ENCODE measurements at regions not wholly inside any gene's neighbourhood (a gene's known extent, or its start where the extent isn't known, plus 50 kb on each side); places are given as distances from the start of the nearest gene placed in this dataset.
A peak's percentile ranks its signal among the peaks of the same experiment; 100 is the strongest.

- Histone ChIP-seq H3K4me3 (ENCODE audit: insufficient read depth, low read depth, low read length) (no peak overlapping the region), H3K27me3 (ENCODE audit: control insufficient read depth, insufficient read depth, low read length) (no peaks in the 10 kb centered on the region), H3K36me3 (replicated peaks; ENCODE audit: control insufficient read depth, insufficient read depth, low read length) (no peaks in the 10 kb centered on the region)
- DNase-seq = no peak
Measured at GRCh38 chr9:31232485-31232884, 1152.0 kb upstream of the ACO1 start.

- no peak for DNase-seq
- Histone ChIP-seq H3K36me3 (replicated peaks; ENCODE audit: control insufficient read depth, insufficient read depth, low read length) (no peaks in the 10 kb centered on the region), H3K27me3 (ENCODE audit: control insufficient read depth, insufficient read depth, low read length) (no peaks in the 10 kb centered on the region), H3K4me3 (ENCODE audit: insufficient read depth, low read depth, low read length) (no peak overlapping the region)
Measured at GRCh38 chr9:31236344-31236743, 1148.1 kb upstream of the ACO1 start.

GRCh38 chr9:31243386-31243785 is 1141.1 kb upstream of the ACO1 start:
- DNase-seq = no peak
- no peak overlapping the region for H3K4me3 ChIP-seq (ENCODE audit: insufficient read depth, low read depth, low read length)
- no peaks in the 10 kb centered on the region for H3K36me3 ChIP-seq (replicated peaks; ENCODE audit: control insufficient read depth, insufficient read depth, low read length)
- H3K27me3 ChIP-seq (ENCODE audit: control insufficient read depth, insufficient read depth, low read length) = no peaks in the 10 kb centered on the region

- no peak for DNase-seq
- no peaks in the 10 kb centered on the region for H3K27me3 ChIP-seq (ENCODE audit: control insufficient read depth, insufficient read depth, low read length)
- no peaks in the 10 kb centered on the region for H3K36me3 ChIP-seq (replicated peaks; ENCODE audit: control insufficient read depth, insufficient read depth, low read length)
- H3K4me3 ChIP-seq (ENCODE audit: insufficient read depth, low read depth, low read length) = no peak overlapping the region
Measured at GRCh38 chr9:31248156-31248555, 1136.3 kb upstream of the ACO1 start.

DNA sequence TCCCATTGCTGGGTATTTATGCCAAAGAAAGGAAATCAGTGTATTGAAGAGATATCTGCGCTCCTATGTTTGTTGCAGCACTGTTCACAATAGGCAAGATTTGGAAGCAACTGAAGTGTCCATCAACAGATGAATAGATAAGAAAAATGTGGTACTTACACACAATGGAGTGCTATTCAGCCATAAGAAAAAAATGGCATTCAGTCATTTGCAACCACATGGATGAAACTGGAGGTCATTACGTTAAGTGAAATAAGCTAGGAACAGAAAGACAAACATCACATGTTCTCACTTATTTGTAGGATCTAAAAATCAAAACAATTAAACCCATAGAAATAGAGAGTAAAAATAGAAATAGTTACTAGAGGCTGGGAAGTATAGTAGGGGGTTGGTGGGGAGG is 1133.1 kb upstream of the ACO1 start:
- DNase-seq = no peak
- Histone ChIP-seq H3K36me3 (replicated peaks; ENCODE audit: control insufficient read depth, insufficient read depth, low read length) (no peaks in the 10 kb centered on the region), H3K4me3 (ENCODE audit: insufficient read depth, low read depth, low read length) (no peak overlapping the region), H3K27me3 (ENCODE audit: control insufficient read depth, insufficient read depth, low read length) (no peaks in the 10 kb centered on the region)

DNA sequence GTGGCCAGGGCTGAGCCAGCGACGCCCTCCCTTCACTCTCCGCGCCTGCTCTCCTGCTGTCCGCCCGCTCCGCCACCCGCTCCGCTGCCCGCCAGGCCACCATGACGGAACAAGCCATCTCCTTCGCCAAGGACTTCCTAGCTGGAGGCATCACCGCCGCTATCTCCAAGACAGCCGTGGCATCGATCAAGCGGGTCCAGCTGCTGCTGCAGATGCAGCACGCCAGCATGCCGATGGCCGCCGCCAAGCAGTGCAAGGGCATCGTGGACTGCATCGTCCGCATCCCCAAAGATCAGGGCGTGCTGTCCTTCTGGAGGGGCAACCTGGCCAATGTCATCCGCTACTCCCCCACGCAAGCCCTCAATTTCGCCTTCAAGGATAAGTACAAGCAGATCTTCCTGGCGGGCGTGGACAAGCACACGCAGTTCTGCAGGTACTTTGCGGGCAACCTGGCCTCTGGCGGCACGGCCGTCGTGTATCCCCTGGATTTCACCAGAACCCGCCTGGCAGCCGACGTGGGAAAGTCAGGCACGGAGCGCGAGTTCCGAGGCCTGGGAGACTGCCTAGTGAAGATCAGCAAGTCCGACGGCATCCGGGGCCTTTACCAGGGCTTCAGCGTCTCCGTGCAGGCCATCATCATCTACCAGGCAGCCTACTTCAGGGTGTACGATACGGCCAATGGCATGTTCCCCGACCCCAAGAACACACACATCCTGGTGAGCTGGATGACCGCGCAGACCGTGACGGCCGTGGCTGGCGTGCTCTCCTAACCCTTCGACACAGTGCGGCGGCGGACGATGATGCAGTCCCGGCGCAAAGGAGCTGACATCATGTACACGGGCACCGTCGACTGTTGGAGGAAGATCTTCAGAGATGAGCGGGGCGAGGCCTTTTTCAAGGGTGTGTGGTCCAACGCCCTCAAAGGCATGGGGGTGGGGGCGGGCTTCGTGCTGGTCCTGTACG is 1130.4 kb upstream of the ACO1 start:
- Histone ChIP-seq H3K4me3 (ENCODE audit: insufficient read depth, low read depth, low read length) (no peak overlapping the region), H3K36me3 (replicated peaks; ENCODE audit: control insufficient read depth, insufficient read depth, low read length) (no peaks in the 10 kb centered on the region)

GRCh38 chr9:31255211-31255610 is 1129.2 kb upstream of the ACO1 start:
- DNase-seq = no peak
- H3K4me3 ChIP-seq (ENCODE audit: insufficient read depth, low read depth, low read length) = no peak overlapping the region
- no peaks in the 10 kb centered on the region for H3K27me3 ChIP-seq (ENCODE audit: control insufficient read depth, insufficient read depth, low read length)
- H3K36me3 ChIP-seq (replicated peaks; ENCODE audit: control insufficient read depth, insufficient read depth, low read length) = no peaks in the 10 kb centered on the region

More for the DNA sequence above, 1130.4 kb upstream of the ACO1 start:
- DNase-seq = no peak
- no peaks in the 10 kb centered on the region for H3K27me3 ChIP-seq (ENCODE audit: control insufficient read depth, insufficient read depth, low read length)

GRCh38 chr9:31259824-31260223 is 1124.6 kb upstream of the ACO1 start:
- H3K27me3 ChIP-seq (ENCODE audit: control insufficient read depth, insufficient read depth, low read length) = no peaks in the 10 kb centered on the region
- peak; percentile 21 for DNase-seq
- H3K36me3 ChIP-seq (replicated peaks; ENCODE audit: control insufficient read depth, insufficient read depth, low read length) = no peaks in the 10 kb centered on the region
- no peak overlapping the region for H3K4me3 ChIP-seq (ENCODE audit: insufficient read depth, low read depth, low read length)

GRCh38 chr9:31272456-31273295 is 1111.8 kb upstream of the ACO1 start:
- Histone ChIP-seq H3K27me3 (ENCODE audit: control insufficient read depth, insufficient read depth, low read length) (no peaks in the 10 kb centered on the region), H3K36me3 (replicated peaks; ENCODE audit: control insufficient read depth, insufficient read depth, low read length) (no peaks in the 10 kb centered on the region), H3K4me3 (ENCODE audit: insufficient read depth, low read depth, low read length) (no peak overlapping the region)
- no peak for DNase-seq

DNA sequence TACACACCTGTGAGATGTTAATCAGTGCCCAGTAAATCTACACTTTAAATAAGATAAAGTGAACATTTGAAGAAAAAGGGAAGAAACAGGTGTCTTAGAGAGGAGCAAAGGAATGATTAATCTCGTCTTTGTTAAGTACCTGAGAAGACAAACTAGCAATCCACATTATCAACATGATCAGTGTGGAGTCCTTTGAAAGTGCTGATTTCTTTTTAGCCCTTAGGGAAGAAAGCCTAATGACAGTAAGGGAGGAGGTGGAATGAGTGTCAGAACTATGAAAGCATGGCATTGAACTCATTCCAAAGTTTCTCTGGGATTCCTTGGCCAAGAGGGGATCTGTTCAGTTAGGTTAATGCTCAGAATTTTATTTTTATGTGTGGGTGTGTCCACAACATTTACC is 1109.0 kb upstream of the ACO1 start:
- H3K27me3 ChIP-seq (ENCODE audit: control insufficient read depth, insufficient read depth, low read length) = no peaks in the 10 kb centered on the region
- no peaks in the 10 kb centered on the region for H3K36me3 ChIP-seq (replicated peaks; ENCODE audit: control insufficient read depth, insufficient read depth, low read length)
- no peak overlapping the region for H3K4me3 ChIP-seq (ENCODE audit: insufficient read depth, low read depth, low read length)
- no peak for DNase-seq

- Histone ChIP-seq H3K4me3 (ENCODE audit: insufficient read depth, low read depth, low read length) (no peak overlapping the region), H3K36me3 (replicated peaks; ENCODE audit: control insufficient read depth, insufficient read depth, low read length) (no peaks in the 10 kb centered on the region), H3K27me3 (ENCODE audit: control insufficient read depth, insufficient read depth, low read length) (no peaks in the 10 kb centered on the region)
- DNase-seq = no peak
Measured at GRCh38 chr9:31290731-31291130, 1093.7 kb upstream of the ACO1 start.

- Histone ChIP-seq H3K27me3 (ENCODE audit: control insufficient read depth, insufficient read depth, low read length) (no peaks in the 10 kb centered on the region), H3K36me3 (replicated peaks; ENCODE audit: control insufficient read depth, insufficient read depth, low read length) (no peaks in the 10 kb centered on the region), H3K4me3 (ENCODE audit: insufficient read depth, low read depth, low read length) (no peak overlapping the region)
- no peak for DNase-seq
Measured at GRCh38 chr9:31302620-31303418, 1081.6 kb upstream of the ACO1 start.

DNA sequence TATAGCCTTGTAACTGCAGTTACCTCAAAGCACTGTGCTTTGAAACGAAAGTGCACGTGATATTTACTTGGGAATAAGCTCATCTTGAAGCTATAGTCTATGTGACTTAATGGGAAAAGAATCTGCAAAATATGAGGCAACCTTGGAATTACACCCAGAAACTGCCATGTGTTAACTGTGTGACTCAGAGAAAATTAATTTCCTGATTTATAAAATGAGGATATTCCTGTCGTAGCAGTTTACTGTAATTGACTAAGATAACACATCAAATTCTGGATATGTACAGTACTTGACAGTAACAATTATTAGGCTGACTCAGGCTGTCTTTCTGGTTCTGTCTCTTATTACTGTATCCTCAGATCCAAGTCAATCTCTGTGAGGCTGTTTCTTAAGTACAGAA is 1079.9 kb upstream of the ACO1 start:
- Histone ChIP-seq H3K27me3 (ENCODE audit: control insufficient read depth, insufficient read depth, low read length) (no peaks in the 10 kb centered on the region), H3K4me3 (ENCODE audit: insufficient read depth, low read depth, low read length) (no peak overlapping the region), H3K36me3 (replicated peaks; ENCODE audit: control insufficient read depth, insufficient read depth, low read length) (no peaks in the 10 kb centered on the region)
- no peak for DNase-seq

DNA sequence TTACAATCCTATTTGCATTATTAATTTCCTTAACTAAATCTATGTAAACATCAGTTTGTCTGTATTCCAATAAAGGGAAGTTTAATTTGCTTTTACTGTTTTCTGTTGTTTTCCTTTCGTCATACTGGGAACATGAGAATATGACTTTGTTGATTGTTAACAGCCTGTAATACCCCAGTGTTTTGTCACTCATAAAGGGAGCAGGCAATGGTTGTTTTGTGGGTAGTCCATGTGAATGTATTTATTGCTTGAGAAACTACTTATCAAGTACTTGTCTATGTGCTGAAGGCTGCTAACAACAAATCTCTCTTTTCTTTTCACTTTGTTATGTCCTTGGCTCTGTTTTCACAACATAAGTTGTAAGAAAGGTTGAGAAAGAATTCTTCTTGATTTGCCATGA is 1070.2 kb upstream of the ACO1 start:
- H3K27me3 ChIP-seq (ENCODE audit: control insufficient read depth, insufficient read depth, low read length) = no peaks in the 10 kb centered on the region
- no peaks in the 10 kb centered on the region for H3K36me3 ChIP-seq (replicated peaks; ENCODE audit: control insufficient read depth, insufficient read depth, low read length)
- no peak for DNase-seq
- H3K4me3 ChIP-seq (ENCODE audit: insufficient read depth, low read depth, low read length) = no peak overlapping the region
